A549 (cell line): ENCODE measurements at regions not wholly inside any gene's neighbourhood (a gene's known extent, or its start where the extent isn't known, plus 50 kb on each side); places are given as distances from the start of the nearest gene placed in this dataset.
"Not testable (repeated sequence)": the region's sequence is repeated elsewhere in the genome, so short reads cannot be mapped to it uniquely, and the experiment has no call there.

ENCODE experiments used
- ATAC-seq, 2 experiments: fragments of 200-7000 bp in 1 of 2; fragments of >200 bp in 1 of 2; cut with Nextera tagmentation in 1 of 2; cut with Tn5 transposase in 1 of 2; 3 replicates each; pipeline versions ENCODE4 v1.8.0 to v1.9.1; 2018 to 2020; ENCODE audit warnings: mild to moderate bottlenecking in 1 of 2, moderate library complexity in 1 of 2
- CTCF ChIA-PET: fragments of 300-600 bp; sonication (Branson Sonifier 250); formaldehyde crosslinking; extraction: SDS; loops from one replicate; lab custom pipeline; 2021; ENCODE audit warnings: antibody characterized with exemption, inconsistent platforms; lab: Yijun Ruan, JAX
- POLR2A ChIA-PET: fragments of 350-600 bp; formaldehyde crosslinking; extraction: SDS; loops from one replicate; lab custom pipeline; 2021; ENCODE audit warnings: antibody characterized with exemption, inconsistent platforms; lab: Yijun Ruan, JAX
- DNase-seq, 2 experiments: peaks; one replicate each; pipeline versions ENCODE4 v3.0.0 to v3.0.0-alpha.2; 2011 to 2016; ENCODE audit warnings: low read depth in 1 of 2, low spot score in 1 of 2
- FAIRE-seq: peaks from 2 replicates; lab custom pipeline; 2011; peaks lifted over from hg19 to GRCh38; lab: Jason Lieb, UNC
- H3K27ac ChIP-seq, 2 experiments: fragments of >200 bp; sonication (Bioruptor Twin); formaldehyde crosslinking; 3 replicates each; pipeline ENCODE4 v1.5.1; 2016 to 2017
- H3K4me1 ChIP-seq: fragments of >200 bp; sonication (Bioruptor Twin); formaldehyde crosslinking; 3 replicates; pipeline ENCODE4 v1.6.1; 2016
- H3K4me2 ChIP-seq: fragments of >200 bp; sonication (Bioruptor Twin); formaldehyde crosslinking; 3 replicates; pipeline ENCODE4 v1.6.1; 2016
- H3K4me3 ChIP-seq: fragments of >200 bp; sonication (Bioruptor Twin); formaldehyde crosslinking; 3 replicates; pipeline ENCODE4 v1.5.1; 2016
- H3K9me3 ChIP-seq: fragments of >200 bp; sonication (Bioruptor Twin); formaldehyde crosslinking; 3 replicates; pipeline ENCODE4 v1.6.1; 2016
- CHD2 ChIP-seq: fragments of 150-350 bp; IDR thresholded peaks from 2 replicates; pipeline ENCODE4 v1.6.1; 2014; ENCODE audit warnings: low read length; ENCODE audit not compliant: partially characterized antibody
- CHD4 ChIP-seq: fragments of 200-600 bp; sonication (generic); IDR thresholded peaks from 2 replicates; pipeline ENCODE4 v1.6.1; 2016; ENCODE audit warnings: antibody characterized with exemption, mild to moderate bottlenecking, borderline replicate concordance
- EHMT2 ChIP-seq: fragments of 200-600 bp; sonication (generic); IDR thresholded peaks from 2 replicates; pipeline ENCODE4 v1.6.1; 2016; ENCODE audit warnings: antibody characterized with exemption, low read depth, mild to moderate bottlenecking, moderate library complexity
- ESRRA ChIP-seq: fragments of 150-350 bp; IDR thresholded peaks from 2 replicates; pipeline ENCODE4 v1.6.1; 2014; ENCODE audit warnings: mild to moderate bottlenecking, low read length, borderline replicate concordance
- FOSL2 ChIP-seq, 2 experiments: fragments of 450-650 bp in 1 of 2; fragments of >200 bp in 1 of 2; sonication (Bioruptor Twin) in 1 of 2; formaldehyde crosslinking; IDR thresholded peaks; 2 replicates each; pipeline versions ENCODE4 v1.5.0 to v1.6.1; 2016 to 2020; ENCODE audit warnings: mild to moderate bottlenecking in 1 of 2, moderate library complexity in 1 of 2
- FOXS1 ChIP-seq: fragments of 250-450 bp; sonication (Bioruptor Pico); IDR thresholded peaks from 2 replicates; pipeline ENCODE4 v1.5.0; 2020; ENCODE audit warnings: mild to moderate bottlenecking, moderate library complexity
- HEYL ChIP-seq: fragments of 250-450 bp; sonication (Bioruptor Pico); IDR thresholded peaks from 2 replicates; pipeline ENCODE4 v1.8.0; 2021; ENCODE audit warnings: mild to moderate bottlenecking, moderate library complexity
- HOXB5 ChIP-seq: fragments of 250-450 bp; sonication (Bioruptor Pico); IDR thresholded peaks from 2 replicates; pipeline ENCODE4 v1.5.0; 2020; ENCODE audit warnings: mild to moderate bottlenecking, moderate library complexity
- JUNB ChIP-seq: fragments of >200 bp; sonication (Bioruptor Twin); formaldehyde crosslinking; IDR thresholded peaks from 2 replicates; pipeline ENCODE4 v1.6.1; 2016
- POLR2A ChIP-seq: IDR thresholded peaks from 2 replicates; pipeline ENCODE4 v1.6.1; 2012; ENCODE audit warnings: mild to moderate bottlenecking, low read length
- RAD21 ChIP-seq, 2 experiments: fragments of >200 bp in 1 of 2; sonication (Bioruptor Twin) in 1 of 2; formaldehyde crosslinking in 1 of 2; IDR thresholded peaks in 1 of 2; conservative IDR thresholded peaks in 1 of 2; 2 replicates in 1 of 2; 3 replicates in 1 of 2; pipeline ENCODE4 v1.6.1; 2012 to 2018; ENCODE audit warnings: inconsistent platforms in 1 of 2
- RARB ChIP-seq: fragments of 250-450 bp; sonication (Bioruptor Pico); IDR thresholded peaks from 2 replicates; pipeline ENCODE4 v1.8.0; 2021; ENCODE audit warnings: mild to moderate bottlenecking, moderate library complexity
- RNF2 ChIP-seq: fragments of 200-600 bp; sonication (generic); IDR thresholded peaks from 2 replicates; pipeline ENCODE4 v1.6.1; 2016; ENCODE audit warnings: low read depth, mild to moderate bottlenecking, antibody characterized with exemption, moderate library complexity, borderline replicate concordance
- SREBF2 ChIP-seq: fragments of 450-650 bp; IDR thresholded peaks from 2 replicates; pipeline ENCODE4 v1.6.1; 2014; ENCODE audit warnings: mild to moderate bottlenecking, moderate library complexity
- TFCP2L1 ChIP-seq: fragments of 250-450 bp; sonication (Bioruptor Pico); IDR thresholded peaks from 2 replicates; pipeline ENCODE4 v1.5.0; 2021; ENCODE audit warnings: mild to moderate bottlenecking
- ZC3H11A ChIP-seq: fragments of 450-650 bp; IDR thresholded peaks from 2 replicates; pipeline ENCODE4 v1.6.1; 2014; ENCODE audit warnings: antibody characterized with exemption, mild to moderate bottlenecking
- ZNF302 ChIP-seq: fragments of 250-450 bp; sonication (Bioruptor Pico); IDR thresholded peaks from 2 replicates; pipeline ENCODE4 v1.9.0; 2021; ENCODE audit warnings: inconsistent platforms, mild to moderate bottlenecking, moderate library complexity
- WGBS: methylation state at CpG from one replicate; pipeline ENCODE4 v1.1.6; 2017; ENCODE audit errors: missing lambda C conversion rate; 5-methylcytosine and 5-hydroxymethylcytosine counted together
- TF ChIP-seq, protein P1 (sequence below): fragments of 200-600 bp; sonication (generic); IDR thresholded peaks from 2 replicates; pipeline ENCODE4 v1.6.1; 2016; ENCODE audit warnings: antibody characterized with exemption, mild to moderate bottlenecking, moderate library complexity
- TF ChIP-seq, protein P2 (sequence below): IDR thresholded peaks from 2 replicates; pipeline ENCODE4 v1.6.1; 2012; ENCODE audit warnings: low read depth, borderline replicate concordance
- TF ChIP-seq, protein P3 (sequence below): IDR thresholded peaks from 2 replicates; pipeline ENCODE4 v1.6.1; 2012
- TF ChIP-seq, protein P4 (sequence below): fragments of >200 bp; sonication (Bioruptor Twin); formaldehyde crosslinking; IDR thresholded peaks from 3 replicates; pipeline ENCODE4 v1.6.1; 2016
- TF ChIP-seq, protein P5 (sequence below): fragments of >200 bp; sonication (Bioruptor Twin); formaldehyde crosslinking; IDR thresholded peaks from 2 replicates; pipeline ENCODE4 v1.6.1; 2016
- TF ChIP-seq, protein P6 (sequence below): fragments of 250-450 bp; sonication (Bioruptor Pico); IDR thresholded peaks from 2 replicates; pipeline ENCODE4 v1.5.0; 2020; ENCODE audit warnings: low read depth, mild to moderate bottlenecking, moderate library complexity

DNA sequence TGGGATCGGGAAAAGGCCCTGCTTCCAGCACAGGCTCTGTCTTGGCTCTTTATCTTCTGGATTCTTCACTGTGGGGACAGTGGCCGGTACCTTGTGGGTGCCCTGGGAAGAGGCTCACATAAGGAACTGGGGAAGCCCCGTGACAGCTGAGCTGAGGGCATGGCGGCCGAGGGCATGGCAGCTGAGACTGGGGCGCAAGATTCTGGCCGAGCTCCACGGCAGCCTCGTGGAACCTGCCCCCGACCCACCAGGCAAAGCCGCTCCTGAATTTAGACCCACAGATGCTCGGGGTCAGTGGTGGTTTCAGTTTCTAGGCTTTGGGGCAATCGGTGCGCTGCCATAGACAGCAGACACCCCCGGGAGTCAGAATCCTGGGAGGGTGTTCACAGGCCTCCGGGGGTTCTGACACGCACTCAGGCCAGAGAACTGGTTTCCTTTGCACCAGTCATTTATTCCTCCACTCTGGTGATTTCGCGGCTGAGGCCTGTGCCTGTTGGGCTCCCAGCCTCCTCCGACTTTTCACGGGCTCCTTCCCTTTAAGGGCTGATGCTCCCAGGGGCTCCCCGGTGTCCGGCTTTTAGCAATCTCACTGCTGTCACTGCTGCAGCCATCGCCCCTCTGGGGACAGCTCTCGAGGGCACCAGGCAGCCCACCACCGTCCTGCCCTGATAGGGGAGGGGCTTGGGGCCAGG, 117.6 kb downstream of the TEX29 start:
- ATAC-seq: no peak
- WGBS: 61% methylated on average over 9 of the region's 26 CpGs
- TF ChIP-seq CHD4 (no peak), FOXS1 (CRISPR knock-in tag) (no peak), ESRRA (no peak), TFCP2L1 (CRISPR knock-in tag) (no peak), RNF2 (no peak), HOXB5 (CRISPR knock-in tag) (no peak)
- TF ChIP-seq, protein P1, sequence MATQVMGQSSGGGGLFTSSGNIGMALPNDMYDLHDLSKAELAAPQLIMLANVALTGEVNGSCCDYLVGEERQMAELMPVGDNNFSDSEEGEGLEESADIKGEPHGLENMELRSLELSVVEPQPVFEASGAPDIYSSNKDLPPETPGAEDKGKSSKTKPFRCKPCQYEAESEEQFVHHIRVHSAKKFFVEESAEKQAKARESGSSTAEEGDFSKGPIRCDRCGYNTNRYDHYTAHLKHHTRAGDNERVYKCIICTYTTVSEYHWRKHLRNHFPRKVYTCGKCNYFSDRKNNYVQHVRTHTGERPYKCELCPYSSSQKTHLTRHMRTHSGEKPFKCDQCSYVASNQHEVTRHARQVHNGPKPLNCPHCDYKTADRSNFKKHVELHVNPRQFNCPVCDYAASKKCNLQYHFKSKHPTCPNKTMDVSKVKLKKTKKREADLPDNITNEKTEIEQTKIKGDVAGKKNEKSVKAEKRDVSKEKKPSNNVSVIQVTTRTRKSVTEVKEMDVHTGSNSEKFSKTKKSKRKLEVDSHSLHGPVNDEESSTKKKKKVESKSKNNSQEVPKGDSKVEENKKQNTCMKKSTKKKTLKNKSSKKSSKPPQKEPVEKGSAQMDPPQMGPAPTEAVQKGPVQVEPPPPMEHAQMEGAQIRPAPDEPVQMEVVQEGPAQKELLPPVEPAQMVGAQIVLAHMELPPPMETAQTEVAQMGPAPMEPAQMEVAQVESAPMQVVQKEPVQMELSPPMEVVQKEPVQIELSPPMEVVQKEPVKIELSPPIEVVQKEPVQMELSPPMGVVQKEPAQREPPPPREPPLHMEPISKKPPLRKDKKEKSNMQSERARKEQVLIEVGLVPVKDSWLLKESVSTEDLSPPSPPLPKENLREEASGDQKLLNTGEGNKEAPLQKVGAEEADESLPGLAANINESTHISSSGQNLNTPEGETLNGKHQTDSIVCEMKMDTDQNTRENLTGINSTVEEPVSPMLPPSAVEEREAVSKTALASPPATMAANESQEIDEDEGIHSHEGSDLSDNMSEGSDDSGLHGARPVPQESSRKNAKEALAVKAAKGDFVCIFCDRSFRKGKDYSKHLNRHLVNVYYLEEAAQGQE: no peak
- TF ChIP-seq, protein P2, sequence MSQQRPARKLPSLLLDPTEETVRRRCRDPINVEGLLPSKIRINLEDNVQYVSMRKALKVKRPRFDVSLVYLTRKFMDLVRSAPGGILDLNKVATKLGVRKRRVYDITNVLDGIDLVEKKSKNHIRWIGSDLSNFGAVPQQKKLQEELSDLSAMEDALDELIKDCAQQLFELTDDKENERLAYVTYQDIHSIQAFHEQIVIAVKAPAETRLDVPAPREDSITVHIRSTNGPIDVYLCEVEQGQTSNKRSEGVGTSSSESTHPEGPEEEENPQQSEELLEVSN: no peak
- TF ChIP-seq, protein P3, sequence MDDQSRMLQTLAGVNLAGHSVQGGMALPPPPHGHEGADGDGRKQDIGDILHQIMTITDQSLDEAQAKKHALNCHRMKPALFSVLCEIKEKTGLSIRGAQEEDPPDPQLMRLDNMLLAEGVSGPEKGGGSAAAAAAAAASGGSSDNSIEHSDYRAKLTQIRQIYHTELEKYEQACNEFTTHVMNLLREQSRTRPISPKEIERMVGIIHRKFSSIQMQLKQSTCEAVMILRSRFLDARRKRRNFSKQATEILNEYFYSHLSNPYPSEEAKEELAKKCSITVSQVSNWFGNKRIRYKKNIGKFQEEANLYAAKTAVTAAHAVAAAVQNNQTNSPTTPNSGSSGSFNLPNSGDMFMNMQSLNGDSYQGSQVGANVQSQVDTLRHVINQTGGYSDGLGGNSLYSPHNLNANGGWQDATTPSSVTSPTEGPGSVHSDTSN: no peak
- TF ChIP-seq, protein P4, sequence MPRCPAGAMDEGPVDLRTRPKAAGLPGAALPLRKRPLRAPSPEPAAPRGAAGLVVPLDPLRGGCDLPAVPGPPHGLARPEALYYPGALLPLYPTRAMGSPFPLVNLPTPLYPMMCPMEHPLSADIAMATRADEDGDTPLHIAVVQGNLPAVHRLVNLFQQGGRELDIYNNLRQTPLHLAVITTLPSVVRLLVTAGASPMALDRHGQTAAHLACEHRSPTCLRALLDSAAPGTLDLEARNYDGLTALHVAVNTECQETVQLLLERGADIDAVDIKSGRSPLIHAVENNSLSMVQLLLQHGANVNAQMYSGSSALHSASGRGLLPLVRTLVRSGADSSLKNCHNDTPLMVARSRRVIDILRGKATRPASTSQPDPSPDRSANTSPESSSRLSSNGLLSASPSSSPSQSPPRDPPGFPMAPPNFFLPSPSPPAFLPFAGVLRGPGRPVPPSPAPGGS: no peak
- H3K4me3 ChIP-seq: no peak overlapping the region
- no peak for FAIRE-seq
- DNase-seq: no peak
- no peak overlapping the region for H3K4me2 ChIP-seq
- no peaks in the 10 kb centered on the region for H3K9me3 ChIP-seq
- no peaks in the 10 kb centered on the region for H3K4me1 ChIP-seq
- CTCF ChIA-PET: interaction anchor here (1.2 to 2.0 kb wide), 2 partner anchors 9 kb away, joined by 4 to 7 read pairs; no protein-coding TSS in a partner anchor
- no peak overlapping the region for H3K27ac ChIP-seq
- POLR2A ChIA-PET: no interaction called here

DNA sequence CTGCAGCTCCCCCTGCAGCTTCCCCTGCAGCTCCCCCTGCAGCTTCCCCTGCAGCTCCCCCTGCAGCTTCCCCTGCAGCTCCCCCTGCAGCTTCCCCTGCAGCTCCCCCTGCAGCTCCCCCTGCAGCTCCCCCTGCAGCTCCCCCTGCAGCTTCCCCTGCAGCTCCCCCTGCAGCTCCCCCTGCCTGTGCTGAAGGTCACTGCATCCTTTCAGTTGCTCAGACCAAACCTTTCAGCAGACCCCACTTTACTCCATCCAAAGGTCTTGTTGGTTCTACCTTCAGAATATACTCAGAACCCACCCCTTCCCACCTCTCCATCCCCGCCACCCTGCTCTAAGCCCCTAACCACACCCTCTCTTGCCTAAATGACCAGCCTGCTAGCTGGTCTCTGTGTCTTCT, 120.0 kb downstream of the TEX29 start:
- H3K4me2 ChIP-seq, FAIRE-seq, H3K27ac ChIP-seq, H3K4me3 ChIP-seq, H3K4me1 ChIP-seq, DNase-seq, H3K9me3 ChIP-seq, POLR2A ChIA-PET: not testable (repeated sequence)
- CTCF ChIA-PET: interaction anchor here (0.6 to 0.9 kb wide), 3 partner anchors 15 to 1595 kb away, joined by 3 read pairs; no protein-coding TSS in a partner anchor
- WGBS: 0% methylated on average over 1 of the region's 1 CpG
- 0 out of 5 replicates have a peak, but pooled peaks of 1 of the 2 experiments have one; percentile 4 for TF ChIP-seq RAD21 (conservative IDR thresholded peaks at IDR 0.05 in 1 of 2, IDR thresholded peaks at IDR 0.05 in 1 of 2)
- peak in 1 of 2 experiments; percentile 56; a peak in 1 of 6 replicates for ATAC-seq

DNA sequence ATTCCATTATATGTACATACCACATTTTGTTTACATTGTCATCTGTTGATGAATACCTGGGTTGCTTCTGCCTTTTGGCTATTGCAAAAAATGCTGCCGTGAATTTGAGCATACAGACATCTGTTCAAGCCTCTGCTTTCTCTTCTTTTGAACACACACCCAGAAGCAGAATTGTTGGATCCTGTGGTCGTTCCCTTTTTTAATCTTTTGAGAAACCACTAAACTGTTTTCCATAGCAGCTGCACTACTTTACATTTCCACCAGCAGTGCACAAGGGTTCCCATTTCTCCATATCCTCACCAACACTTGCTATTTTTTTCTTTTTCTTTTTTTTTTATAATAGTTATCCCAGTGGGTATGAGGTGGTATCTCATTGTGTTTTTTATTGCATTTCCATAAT, 123.5 kb downstream of the TEX29 start:
- H3K9me3 ChIP-seq: no peaks in the 10 kb centered on the region
- ChIA-PET POLR2A (interaction anchor here (0.6 kb wide), 1 partner anchor 523 kb away, joined by 4 read pairs; no protein-coding TSS in a partner anchor), CTCF (no interaction called here)
- no peak overlapping the region for H3K4me3 ChIP-seq
- no peaks in the 10 kb centered on the region for H3K4me1 ChIP-seq
- FAIRE-seq (no peak), DNase-seq (no peak), ATAC-seq (no peak)
- no peak overlapping the region for H3K4me2 ChIP-seq
- 22% methylated on average over 2 of the region's 2 CpGs for WGBS
- H3K27ac ChIP-seq: no peak overlapping the region
- TF ChIP-seq HEYL (CRISPR knock-in tag) (no peak), ZC3H11A (no peak), FOSL2 (IDR thresholded peaks at IDR 0.05) (no peak), FOSL2 (CRISPR knock-in tag; IDR thresholded peaks at IDR 0.05) (no peak), ZNF302 (no peak), JUNB (no peak), ESRRA (no peak), FOXS1 (CRISPR knock-in tag) (no peak), SREBF2 (no peak), RARB (CRISPR knock-in tag) (no peak), CHD2 (no peak), EHMT2 (no peak), POLR2A (no peak)
- TF ChIP-seq, protein P2: no peak
- TF ChIP-seq, protein P5, sequence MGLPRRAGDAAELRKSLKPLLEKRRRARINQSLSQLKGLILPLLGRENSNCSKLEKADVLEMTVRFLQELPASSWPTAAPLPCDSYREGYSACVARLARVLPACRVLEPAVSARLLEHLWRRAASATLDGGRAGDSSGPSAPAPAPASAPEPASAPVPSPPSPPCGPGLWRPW: no peak
- TF ChIP-seq, protein P6, sequence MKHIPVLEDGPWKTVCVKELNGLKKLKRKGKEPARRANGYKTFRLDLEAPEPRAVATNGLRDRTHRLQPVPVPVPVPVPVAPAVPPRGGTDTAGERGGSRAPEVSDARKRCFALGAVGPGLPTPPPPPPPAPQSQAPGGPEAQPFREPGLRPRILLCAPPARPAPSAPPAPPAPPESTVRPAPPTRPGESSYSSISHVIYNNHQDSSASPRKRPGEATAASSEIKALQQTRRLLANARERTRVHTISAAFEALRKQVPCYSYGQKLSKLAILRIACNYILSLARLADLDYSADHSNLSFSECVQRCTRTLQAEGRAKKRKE (CRISPR knock-in tag): no peak
